ENCODE measurements at regions not wholly inside any gene's neighbourhood (a gene's known extent, or its start where the extent isn't known, plus 50 kb on each side); places are given as distances from the start of the nearest gene placed in this dataset.

DNA sequence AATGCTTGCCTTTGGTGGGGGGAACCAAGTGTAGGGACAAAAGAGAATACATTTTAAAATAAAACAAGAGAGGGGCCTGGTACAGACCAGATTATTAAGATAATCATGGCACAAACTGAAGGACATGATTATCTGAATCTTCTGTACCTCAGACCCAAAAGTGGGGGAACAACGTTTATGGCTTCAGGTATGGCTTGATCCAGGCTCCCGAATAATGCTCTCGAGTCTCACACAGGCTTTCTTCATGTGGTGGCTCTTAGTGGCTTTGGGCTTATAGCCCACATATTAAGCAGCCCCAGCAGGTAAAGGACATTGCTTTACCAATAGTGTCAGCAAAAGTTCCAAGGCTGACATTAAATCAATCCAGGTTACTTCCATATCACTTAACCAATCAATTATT lies 106.8 kb upstream of the FOXK1 start:
- H3K4me3 ChIP-seq (replicated peaks; ENCODE audit: insufficient read depth, low read length), result no peak overlapping the region
- TF ChIP-seq GABPA (IDR thresholded peaks at IDR 0.05; ENCODE audit: low read depth) (no peak), POLR2AphosphoS5 (IDR thresholded peaks at IDR 0.05; ENCODE audit: low read depth) (no peak), SPI1 (IDR thresholded peaks at IDR 0.05; ENCODE audit: borderline replicate concordance, low read depth) (no peak), CTCF (IDR thresholded peaks at IDR 0.05; ENCODE audit: insufficient read depth, low read length) (no peak), REST (IDR thresholded peaks at IDR 0.05; ENCODE audit: insufficient replicate concordance, low read depth) (no peak)
- no peak overlapping the region for H3K27ac ChIP-seq (replicated peaks)
- DNase-seq (ENCODE audit: low read depth in 1 of 2, low spot score in 1 of 2), result no peak
- no peaks in the 10 kb centered on the region for H3K27me3 ChIP-seq (ENCODE audit: insufficient read depth, poor library complexity, severe bottlenecking)

GRCh38 chr7:4602905-4603842 lies 78.9 kb upstream of the FOXK1 start:
- no peak for DNase-seq (ENCODE audit: low read depth in 1 of 2, low spot score in 1 of 2)
- no peaks in the 10 kb centered on the region for H3K27me3 ChIP-seq (ENCODE audit: insufficient read depth, poor library complexity, severe bottlenecking)
- no peak overlapping the region for H3K27ac ChIP-seq (replicated peaks)
- H3K4me3 ChIP-seq (replicated peaks; ENCODE audit: insufficient read depth, low read length), result no peak overlapping the region
- no peak for TF ChIP-seq CTCF (IDR thresholded peaks at IDR 0.05; ENCODE audit: insufficient read depth, low read length)
- TF ChIP-seq SPI1 (IDR thresholded peaks at IDR 0.05; ENCODE audit: borderline replicate concordance, low read depth), result no peak

GRCh38 chr7:4603843-4604231 lies 78.3 kb upstream of the FOXK1 start:
- TF ChIP-seq CTCF (IDR thresholded peaks at IDR 0.05; ENCODE audit: insufficient read depth, low read length), result no peak
- H3K4me3 ChIP-seq (replicated peaks; ENCODE audit: insufficient read depth, low read length), result no peak overlapping the region

DNA sequence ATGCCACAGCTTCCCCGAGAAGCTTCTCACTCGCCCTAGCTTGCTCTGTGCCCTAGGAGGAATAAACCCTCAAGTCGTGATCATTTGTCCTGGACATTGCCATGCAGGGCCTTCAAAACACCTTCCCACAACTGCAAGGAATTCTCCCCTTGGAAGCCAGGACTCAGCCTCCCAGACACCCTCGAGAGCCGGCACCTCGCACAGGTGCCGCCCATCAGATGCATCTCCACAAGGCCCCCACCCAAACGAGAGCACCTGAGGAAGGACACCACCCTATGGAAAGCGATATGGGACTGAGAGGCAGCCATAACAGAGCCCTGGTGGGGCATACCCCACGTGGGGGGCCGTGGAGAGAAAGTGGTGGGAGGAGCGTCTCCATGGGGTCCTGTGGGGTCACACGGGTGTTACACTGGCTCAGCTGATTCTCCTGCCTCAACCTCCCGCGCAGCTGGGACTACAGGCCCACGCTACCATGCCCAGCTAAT lies 77.6 kb upstream of the FOXK1 start:
- Histone ChIP-seq H3K4me3 (replicated peaks; ENCODE audit: insufficient read depth, low read length) (no peak overlapping the region), H3K27ac (replicated peaks) (no peak overlapping the region), H3K27me3 (ENCODE audit: insufficient read depth, poor library complexity, severe bottlenecking) (no peaks in the 10 kb centered on the region)
- no peak for DNase-seq (ENCODE audit: low read depth in 1 of 2, low spot score in 1 of 2)
- TF ChIP-seq CTCF (IDR thresholded peaks at IDR 0.05; ENCODE audit: insufficient read depth, low read length), result no peak
- no peak for TF ChIP-seq SPI1 (IDR thresholded peaks at IDR 0.05; ENCODE audit: borderline replicate concordance, low read depth)
- no peak for TF ChIP-seq REST (IDR thresholded peaks at IDR 0.05; ENCODE audit: insufficient replicate concordance, low read depth)
- no peak for TF ChIP-seq POLR2AphosphoS5 (IDR thresholded peaks at IDR 0.05; ENCODE audit: low read depth)
- no peak for TF ChIP-seq GABPA (IDR thresholded peaks at IDR 0.05; ENCODE audit: low read depth)

More at GRCh38 chr7:4603843-4604231, 78.3 kb upstream of the FOXK1 start:
- Histone ChIP-seq H3K27ac (replicated peaks) (no peak overlapping the region), H3K27me3 (ENCODE audit: insufficient read depth, poor library complexity, severe bottlenecking) (no peaks in the 10 kb centered on the region)
- no peak for DNase-seq (ENCODE audit: low read depth in 1 of 2, low spot score in 1 of 2)
